ENCODE measurements at regions not wholly inside any gene's neighbourhood (a gene's known extent, or its start where the extent isn't known, plus 50 kb on each side); places are given as distances from the start of the nearest gene placed in this dataset.

- no peak for DNase-seq (ENCODE audit: low spot score)
Observed at GRCh38 chr3:116848248-116848829, 138.8 kb downstream of the TUSC7 start.

- DNase-seq (ENCODE audit: low spot score) = no peak
Observed at GRCh38 chr3:116849261-116849688, 139.7 kb downstream of the TUSC7 start.

- no peak for DNase-seq (ENCODE audit: low spot score)
Observed at GRCh38 chr3:116852803-116853202, 143.2 kb downstream of the TUSC7 start.

GRCh38 chr3:116863270-116863770 lies 153.7 kb downstream of the TUSC7 start:
- DNase-seq (ENCODE audit: low spot score) = no peak

- DNase-seq (ENCODE audit: low spot score) = peak; percentile 8
Observed at GRCh38 chr3:116863822-116864589, 154.4 kb downstream of the TUSC7 start.

- DNase-seq (ENCODE audit: low spot score) = no peak
Observed at GRCh38 chr3:116864590-116864927, 155.0 kb downstream of the TUSC7 start.

- no peak for DNase-seq (ENCODE audit: low spot score)
Observed at GRCh38 chr3:116870379-116870778, 160.8 kb downstream of the TUSC7 start.

- DNase-seq (ENCODE audit: low spot score) = no peak
Observed at GRCh38 chr3:116871905-116872304, 162.3 kb downstream of the TUSC7 start.

GRCh38 chr3:116872688-116873087 lies 163.1 kb downstream of the TUSC7 start:
- no peak for DNase-seq (ENCODE audit: low spot score)

GRCh38 chr3:116873142-116873541 lies 163.6 kb downstream of the TUSC7 start:
- DNase-seq (ENCODE audit: low spot score) = no peak

GRCh38 chr3:116877968-116878367 lies 168.4 kb downstream of the TUSC7 start:
- no peak for DNase-seq (ENCODE audit: low spot score)

- no peak for DNase-seq (ENCODE audit: low spot score)
Observed at GRCh38 chr3:116886202-116886893, 176.8 kb downstream of the TUSC7 start.

GRCh38 chr3:116896116-116896515 lies 186.5 kb downstream of the TUSC7 start:
- no peak for DNase-seq (ENCODE audit: low spot score)

GRCh38 chr3:116897382-116897781 lies 187.8 kb downstream of the TUSC7 start:
- DNase-seq (ENCODE audit: low spot score) = no peak

GRCh38 chr3:116899253-116899652 lies 189.7 kb downstream of the TUSC7 start:
- no peak for DNase-seq (ENCODE audit: low spot score)

- DNase-seq (ENCODE audit: low spot score) = no peak
Observed at GRCh38 chr3:116905334-116905733, 195.8 kb downstream of the TUSC7 start.

GRCh38 chr3:116905794-116906193 lies 196.2 kb downstream of the TUSC7 start:
- no peak for DNase-seq (ENCODE audit: low spot score)

- no peak for DNase-seq (ENCODE audit: low spot score)
Observed at GRCh38 chr3:116912116-116912515, 202.5 kb downstream of the TUSC7 start.

GRCh38 chr3:116914004-116914403 lies 204.4 kb downstream of the TUSC7 start:
- DNase-seq (ENCODE audit: low spot score) = no peak

GRCh38 chr3:116916836-116917235 lies 207.3 kb downstream of the TUSC7 start:
- DNase-seq (ENCODE audit: low spot score) = no peak

- no peak for DNase-seq (ENCODE audit: low spot score)
Observed at GRCh38 chr3:116920826-116921610, 211.4 kb downstream of the TUSC7 start.

- no peak for DNase-seq (ENCODE audit: low spot score)
Observed at GRCh38 chr3:116927918-116928317, 218.3 kb downstream of the TUSC7 start.
